ENCODE measurements at regions not wholly inside any gene's neighbourhood (a gene's known extent, or its start where the extent isn't known, plus 50 kb on each side); places are given as distances from the start of the nearest gene placed in this dataset.
"Not testable (repeated sequence)": the region's sequence is repeated elsewhere in the genome, so short reads cannot be mapped to it uniquely, and the experiment has no call there.

- no peak for DNase-seq (ENCODE audit: low read depth)
Observed at GRCh38 chr10:131824371-131825149, 76.2 kb upstream of the PPP2R2D start.

- no peak for DNase-seq (ENCODE audit: low read depth)
Observed at GRCh38 chr10:131825150-131825848, 75.5 kb upstream of the PPP2R2D start.

GRCh38 chr10:131825960-131826650 lies 74.7 kb upstream of the PPP2R2D start:
- DNase-seq (ENCODE audit: low read depth): no peak

- no peak for DNase-seq (ENCODE audit: low read depth)
Observed at GRCh38 chr10:131829156-131829930, 71.5 kb upstream of the PPP2R2D start.

- no peak for DNase-seq (ENCODE audit: low read depth)
Observed at GRCh38 chr10:131830446-131831130, 70.2 kb upstream of the PPP2R2D start.

- DNase-seq (ENCODE audit: low read depth): no peak
Observed at GRCh38 chr10:131831561-131831960, 69.2 kb upstream of the PPP2R2D start.

GRCh38 chr10:131832056-131832685 lies 68.6 kb upstream of the PPP2R2D start:
- DNase-seq (ENCODE audit: low read depth): no peak

GRCh38 chr10:131833013-131833412 lies 67.8 kb upstream of the PPP2R2D start:
- DNase-seq (ENCODE audit: low read depth): no peak

GRCh38 chr10:131833446-131834080 lies 67.2 kb upstream of the PPP2R2D start:
- no peak for DNase-seq (ENCODE audit: low read depth)

- DNase-seq (ENCODE audit: low read depth): no peak
Observed at GRCh38 chr10:131834152-131834810, 66.5 kb upstream of the PPP2R2D start.

GRCh38 chr10:131838966-131839742 lies 61.7 kb upstream of the PPP2R2D start:
- DNase-seq (ENCODE audit: low read depth): no peak

GRCh38 chr10:131839880-131840787 lies 60.7 kb upstream of the PPP2R2D start:
- DNase-seq (ENCODE audit: low read depth): not testable (repeated sequence)

- DNase-seq (ENCODE audit: low read depth): no peak
Observed at GRCh38 chr10:131840788-131841118, 60.1 kb upstream of the PPP2R2D start.

GRCh38 chr10:131841131-131841660 lies 59.6 kb upstream of the PPP2R2D start:
- DNase-seq (ENCODE audit: low read depth): no peak

GRCh38 chr10:131841661-131842139 lies 59.1 kb upstream of the PPP2R2D start:
- DNase-seq (ENCODE audit: low read depth): no peak

GRCh38 chr10:131842351-131843088 lies 58.3 kb upstream of the PPP2R2D start:
- no peak for DNase-seq (ENCODE audit: low read depth)
